SK-N-SH (cell line): ENCODE measurements at regions not wholly inside any gene's neighbourhood (a gene's known extent, or its start where the extent isn't known, plus 50 kb on each side); places are given as distances from the start of the nearest gene placed in this dataset.

ENCODE experiments used
- CTCF ChIA-PET: fragments of 300-600, 350-600 bp; formaldehyde crosslinking; extraction: SDS; loops from one replicate; lab custom pipeline; 2021; lab: Yijun Ruan, JAX
- POLR2A ChIA-PET: fragments of 350-600 bp; sonication (Branson Sonifier 250); formaldehyde crosslinking; extraction: SDS; loops from one replicate; lab custom pipeline; 2020; ENCODE audit warnings: antibody characterized with exemption, inconsistent platforms; lab: Yijun Ruan, JAX
- DNase-seq: peaks from one replicate; pipeline ENCODE4 v3.0.0; 2012
- H2AFZ ChIP-seq: fragments of 200-600 bp; sonication (generic); 2 replicates; pipeline ENCODE4 v1.8.1; 2016; ENCODE audit warnings: antibody characterized with exemption, mild to moderate bottlenecking, low read depth
- H3F3A ChIP-seq: fragments of 200-600 bp; sonication (generic); replicated peaks from 2 replicates; pipeline ENCODE3; 2016; ENCODE audit warnings: antibody characterized with exemption, mild to moderate bottlenecking; ENCODE audit not compliant: insufficient read depth
- H3K27ac ChIP-seq, 2 experiments: fragments of 200-500 bp in 1 of 2; fragments of 200-600 bp in 1 of 2; sonication (Bioruptor generic) in 1 of 2; sonication (generic), shearing (Covaris generic) in 1 of 2; 2 replicates each; pipeline versions ENCODE4 v1.5.1 to v1.6.1; 2014 to 2016; ENCODE audit warnings: low read depth in 2 of 2, inconsistent platforms in 1 of 2, low read length in 1 of 2, mild to moderate bottlenecking in 1 of 2, mixed read lengths in 1 of 2
- H3K27me3 ChIP-seq: fragments of 200-600 bp; sonication (generic), shearing (Covaris generic); 2 replicates; pipeline ENCODE4 v1.6.1; 2016; ENCODE audit warnings: mixed run types; ENCODE audit not compliant: insufficient read depth
- H3K36me3 ChIP-seq, 2 experiments: fragments of 200-500 bp in 1 of 2; fragments of 200-600 bp in 1 of 2; sonication (Bioruptor generic) in 1 of 2; sonication (generic) in 1 of 2; replicated peaks in 1 of 2; 2 replicates each; pipeline versions ENCODE3 to v1.5.1; 2014 to 2016; ENCODE audit warnings: low read length in 1 of 2, mild to moderate bottlenecking in 1 of 2; ENCODE audit not compliant: insufficient read depth in 2 of 2, control insufficient read depth in 1 of 2
- H3K4me1 ChIP-seq, 2 experiments: fragments of 200-500 bp in 1 of 2; fragments of 200-600 bp in 1 of 2; sonication (Bioruptor generic) in 1 of 2; sonication (generic), shearing (Covaris generic) in 1 of 2; 2 replicates each; pipeline versions ENCODE4 v1.5.1 to v1.6.1; 2014 to 2016; ENCODE audit warnings: low read depth in 1 of 2, low read length in 1 of 2, mixed run types in 1 of 2; ENCODE audit not compliant: insufficient read depth in 2 of 2, control insufficient read depth in 1 of 2
- H3K4me2 ChIP-seq: fragments of 200-600 bp; sonication (generic), shearing (Covaris generic); 2 replicates; pipeline ENCODE4 v1.6.1; 2017; ENCODE audit warnings: mixed run types
- H3K4me3 ChIP-seq, 2 experiments: fragments of 200-500 bp in 1 of 2; fragments of 200-600 bp in 1 of 2; sonication (Bioruptor generic) in 1 of 2; sonication (generic), shearing (Covaris generic) in 1 of 2; 2 replicates each; pipeline versions ENCODE4 v1.5.1 to v1.8.1; 2014 to 2016; ENCODE audit warnings: low read depth in 2 of 2, inconsistent platforms in 1 of 2, low read length in 1 of 2, mild to moderate bottlenecking in 1 of 2, mixed read lengths in 1 of 2, moderate library complexity in 1 of 2
- H3K79me2 ChIP-seq: fragments of 200-600 bp; sonication (generic); 2 replicates; pipeline ENCODE4 v1.8.1; 2017; ENCODE audit warnings: mild to moderate bottlenecking; ENCODE audit not compliant: insufficient read depth
- H3K9ac ChIP-seq: fragments of 200-600 bp; sonication (generic); 2 replicates; pipeline ENCODE4 v1.6.1; 2017; ENCODE audit warnings: mixed run types
- H3K9me2 ChIP-seq: fragments of 200-600 bp; sonication (generic); 2 replicates; pipeline ENCODE4 v1.6.1; 2017; ENCODE audit warnings: mixed run types
- H3K9me3 ChIP-seq: fragments of 200-600 bp; sonication (generic); 2 replicates; pipeline ENCODE4 v1.6.1; 2017; ENCODE audit warnings: mixed run types, mild to moderate bottlenecking, moderate library complexity
- H4K20me1 ChIP-seq: fragments of 200-600 bp; sonication (generic); 2 replicates; pipeline ENCODE4 v1.6.1; 2017; ENCODE audit warnings: mild to moderate bottlenecking, mixed run types; ENCODE audit not compliant: insufficient read depth
- ELF1 ChIP-seq: IDR thresholded peaks from 2 replicates; pipeline ENCODE4 v1.4.0; 2012
- EP300 ChIP-seq, 2 experiments: IDR thresholded peaks; 2 replicates each; pipeline versions ENCODE4 v1.4.0 to v1.6.1; 2012; ENCODE audit warnings: borderline replicate concordance in 1 of 2, low read depth in 1 of 2, low read length in 1 of 2
- FOSL2 ChIP-seq: IDR thresholded peaks from 2 replicates; pipeline ENCODE4 v1.4.0; 2012; ENCODE audit warnings: low read depth, mild to moderate bottlenecking, moderate library complexity, borderline replicate concordance
- IRF3 ChIP-seq: fragments of 150-350 bp; IDR thresholded peaks from 2 replicates; pipeline ENCODE4 v1.6.1; 2016; ENCODE audit warnings: mild to moderate bottlenecking, low read depth, low read length
- MAX ChIP-seq: IDR thresholded peaks from 2 replicates; pipeline ENCODE4 v1.4.0; 2012; ENCODE audit warnings: low read depth
- NRF1 ChIP-seq: IDR thresholded peaks from 2 replicates; pipeline ENCODE4 v1.6.1; 2012; ENCODE audit warnings: low read depth, mild to moderate bottlenecking, low read length
- PBX3 ChIP-seq: IDR thresholded peaks from 2 replicates; pipeline ENCODE4; 2012
- POLR2AphosphoS5 ChIP-seq: IDR thresholded peaks from 2 replicates; pipeline ENCODE4 v1.6.1; 2012; ENCODE audit warnings: low read depth, low read length
- RCOR1 ChIP-seq: fragments of 150-350 bp; IDR thresholded peaks from 2 replicates; pipeline ENCODE4 v1.6.1; 2017; ENCODE audit warnings: antibody characterized with exemption, low read length
- SIN3A ChIP-seq: IDR thresholded peaks from 2 replicates; pipeline ENCODE4 v1.6.1; 2012; ENCODE audit warnings: low read depth, mild to moderate bottlenecking, low read length, moderate library complexity, borderline replicate concordance
- SMC3 ChIP-seq: IDR thresholded peaks from 2 replicates; pipeline ENCODE4 v1.6.1; 2012; ENCODE audit warnings: low read depth, low read length, improper control_type of control experiment
- TCF12 ChIP-seq: IDR thresholded peaks from 2 replicates; pipeline ENCODE4 v1.4.0; 2012
- USF1 ChIP-seq: IDR thresholded peaks from 2 replicates; pipeline ENCODE4 v1.4.0; 2012; ENCODE audit warnings: low read depth, borderline replicate concordance
- WGBS: methylation state at CpG from one replicate; pipeline ENCODE4 v1.1.6; 2017; ENCODE audit warnings: low lambda C conversion rate; 5-methylcytosine and 5-hydroxymethylcytosine counted together

GRCh38 chr1:189987509-189987908 is 490.2 kb downstream of the BRINP3 start:
- H3F3A ChIP-seq, result no peaks in the 10 kb centered on the region
- H2AFZ ChIP-seq, result peak overlapping the region; percentile 22; the same call in 1 of the 2 replicates
- no peak for TF ChIP-seq SIN3A
- TF ChIP-seq MAX, result no peak
- TF ChIP-seq POLR2AphosphoS5, result no peak
- no peak for TF ChIP-seq ELF1
- TF ChIP-seq PBX3, result no peak
- TF ChIP-seq RCOR1, result no peak
- no peak for TF ChIP-seq EP300 (IDR thresholded peaks at IDR 0.05; ENCODE audit: borderline replicate concordance in 1 of 2, low read depth in 1 of 2, low read length in 1 of 2)
- TF ChIP-seq FOSL2, result no peak
- no peak for TF ChIP-seq USF1
- TF ChIP-seq IRF3, result no peak
- no peak for TF ChIP-seq TCF12
- no peak for TF ChIP-seq NRF1
- TF ChIP-seq SMC3, result no peak
- H3K79me2 ChIP-seq, result no peaks in the 10 kb centered on the region
- H3K4me1 ChIP-seq, result no peaks in the 10 kb centered on the region; a peak in 1 of 4 replicates
- H3K27me3 ChIP-seq, result no peaks in the 10 kb centered on the region
- no peak overlapping the region for H3K4me3 ChIP-seq
- no peak overlapping the region for H3K9ac ChIP-seq
- no peaks in the 10 kb centered on the region for H4K20me1 ChIP-seq
- no peaks in the 10 kb centered on the region for H3K9me2 ChIP-seq
- no peak overlapping the region for H3K4me2 ChIP-seq
- no peak for DNase-seq
- ChIA-PET POLR2A (no interaction called here), CTCF (no interaction called here)
- no peaks in the 10 kb centered on the region for H3K36me3 ChIP-seq
- H3K27ac ChIP-seq, result no peak overlapping the region
- WGBS, result 10% methylated on average over 2 of the region's 2 CpGs
- H3K9me3 ChIP-seq, result no peaks in the 10 kb centered on the region

GRCh38 chr1:189992856-189993255 is 484.8 kb downstream of the BRINP3 start:
- Histone ChIP-seq H3K9me3 (no peaks in the 10 kb centered on the region), H3K9ac (no peak overlapping the region), H3F3A (no peaks in the 10 kb centered on the region), H3K9me2 (no peaks in the 10 kb centered on the region), H3K36me3 (no peaks in the 10 kb centered on the region), H3K27ac (no peak overlapping the region)
- ChIA-PET POLR2A (no interaction called here), CTCF (no interaction called here)
- TF ChIP-seq MAX, result no peak
- TF ChIP-seq, all 33 proteins: peak for 0
- Histone ChIP-seq H3K4me1 (no peaks in the 10 kb centered on the region), H4K20me1 (no peaks in the 10 kb centered on the region), H2AFZ (no peak overlapping the region), H3K4me3 (no peak overlapping the region), H3K79me2 (no peaks in the 10 kb centered on the region), H3K4me2 (no peak overlapping the region), H3K27me3 (no peaks in the 10 kb centered on the region)
- DNase-seq, result no peak
- WGBS, result 77% methylated on average over 8 of the region's 12 CpGs
